ENCODE measurements at regions not wholly inside any gene's neighbourhood (a gene's known extent, or its start where the extent isn't known, plus 50 kb on each side); places are given as distances from the start of the nearest gene placed in this dataset.

GRCh38 chr10:124346831-124347230 lies 71.9 kb downstream of the OAT start:
- no peak for DNase-seq (ENCODE audit: low spot score)

GRCh38 chr10:124345521-124345920 lies 73.2 kb downstream of the OAT start:
- DNase-seq (ENCODE audit: low spot score) = no peak

- DNase-seq (ENCODE audit: low spot score) = no peak
These were observed 73.8 kb downstream of the OAT start for GRCh38 chr10:124344931-124345330.

GRCh38 chr10:124344266-124344590 lies 74.5 kb downstream of the OAT start:
- DNase-seq (ENCODE audit: low spot score) = no peak

- DNase-seq (ENCODE audit: low spot score) = no peak
These were observed 75.1 kb downstream of the OAT start for GRCh38 chr10:124343351-124344265.

GRCh38 chr10:124342821-124343170 lies 75.9 kb downstream of the OAT start:
- DNase-seq (ENCODE audit: low spot score) = no peak

GRCh38 chr10:124342136-124342820 lies 76.4 kb downstream of the OAT start:
- DNase-seq (ENCODE audit: low spot score) = no peak

- no peak for DNase-seq (ENCODE audit: low spot score)
These were observed 77.0 kb downstream of the OAT start for GRCh38 chr10:124341768-124342135.

- no peak for DNase-seq (ENCODE audit: low spot score)
These were observed 78.5 kb downstream of the OAT start for GRCh38 chr10:124340033-124340760.

- no peak for DNase-seq (ENCODE audit: low spot score)
These were observed 79.3 kb downstream of the OAT start for GRCh38 chr10:124339119-124340032.

- DNase-seq (ENCODE audit: low spot score) = no peak
These were observed 80.3 kb downstream of the OAT start for GRCh38 chr10:124338276-124338925.

GRCh38 chr10:124336186-124336585 lies 82.5 kb downstream of the OAT start:
- DNase-seq (ENCODE audit: low spot score) = no peak

- no peak for DNase-seq (ENCODE audit: low spot score)
These were observed 84.8 kb downstream of the OAT start for GRCh38 chr10:124333931-124334330.

- DNase-seq (ENCODE audit: low spot score) = no peak
These were observed 86.3 kb downstream of the OAT start for GRCh38 chr10:124332426-124332825.

- no peak for DNase-seq (ENCODE audit: low spot score)
These were observed 88.8 kb downstream of the OAT start for GRCh38 chr10:124329941-124330340.

- no peak for DNase-seq (ENCODE audit: low spot score)
These were observed 89.4 kb downstream of the OAT start for GRCh38 chr10:124329362-124329761.

GRCh38 chr10:124328477-124329220 lies 90.1 kb downstream of the OAT start:
- DNase-seq (ENCODE audit: low spot score) = no peak

- DNase-seq (ENCODE audit: low spot score) = no peak
These were observed 92.6 kb downstream of the OAT start for GRCh38 chr10:124325998-124326636.

- DNase-seq (ENCODE audit: low spot score) = no peak
These were observed 93.1 kb downstream of the OAT start for GRCh38 chr10:124325633-124325914.

- no peak for DNase-seq (ENCODE audit: low spot score)
These were observed 93.7 kb downstream of the OAT start for GRCh38 chr10:124324856-124325632.

Measured in CD4-positive, alpha-beta T cell treated with Interleukin-6 at 100 ng/mL for 8 hours (primary cell).